GM19372 (cell line): ENCODE measurements at regions not wholly inside any gene's neighbourhood (a gene's known extent, or its start where the extent isn't known, plus 50 kb on each side); places are given as distances from the start of the nearest gene placed in this dataset.
"Not testable (repeated sequence)": the region's sequence is repeated elsewhere in the genome, so short reads cannot be mapped to it uniquely, and the experiment has no call there.

Source experiments
- ATAC-seq: cut with Tn5 transposase; IDR thresholded peaks from one replicate; pipeline ENCODE4 v1.9.1; 2021; ENCODE audit warnings: mild to moderate bottlenecking, low read depth, moderate library complexity; ENCODE audit not compliant: unreplicated experiment

DNA sequence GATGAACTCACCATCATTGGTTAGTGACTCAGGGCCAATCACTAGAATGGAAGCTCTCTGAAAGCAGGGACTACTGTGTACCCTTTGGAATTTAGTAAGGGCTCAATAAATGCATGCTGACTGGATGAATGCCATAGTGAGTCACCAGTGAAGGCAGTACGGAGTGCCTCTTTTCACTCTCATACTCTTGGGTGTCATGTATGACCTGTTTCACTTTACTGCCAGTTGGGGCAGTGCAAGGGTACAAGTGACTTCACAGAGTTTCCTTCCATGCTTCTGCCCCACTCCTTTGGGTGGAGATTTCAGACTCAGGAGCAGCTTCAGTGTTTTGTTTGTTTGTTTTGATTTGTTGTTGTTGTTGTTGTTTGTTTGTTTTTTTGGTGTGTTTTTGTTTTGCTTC, 57.7 kb downstream of the SOX3 start:
- ATAC-seq: no peak

DNA sequence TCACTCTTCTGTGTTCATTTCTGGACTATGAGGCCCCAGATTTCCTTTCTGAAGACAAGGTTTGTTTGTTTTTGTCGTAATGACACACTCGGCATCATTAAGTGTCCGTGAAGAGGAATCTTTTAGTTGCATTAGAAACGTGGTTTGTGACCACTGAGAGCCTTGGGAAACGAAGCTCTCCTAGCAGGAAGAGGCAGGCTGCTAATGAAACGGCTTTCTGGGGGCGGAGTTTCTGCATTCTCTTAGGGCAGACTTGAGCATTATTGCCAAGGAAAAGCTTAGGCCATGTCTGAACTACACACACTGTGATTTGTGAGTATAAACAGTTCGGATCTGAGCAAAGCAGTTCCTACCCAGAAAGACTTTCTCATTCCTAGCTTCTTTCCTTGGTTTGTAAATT, 64.0 kb downstream of the SOX3 start:
- ATAC-seq: no peak

DNA sequence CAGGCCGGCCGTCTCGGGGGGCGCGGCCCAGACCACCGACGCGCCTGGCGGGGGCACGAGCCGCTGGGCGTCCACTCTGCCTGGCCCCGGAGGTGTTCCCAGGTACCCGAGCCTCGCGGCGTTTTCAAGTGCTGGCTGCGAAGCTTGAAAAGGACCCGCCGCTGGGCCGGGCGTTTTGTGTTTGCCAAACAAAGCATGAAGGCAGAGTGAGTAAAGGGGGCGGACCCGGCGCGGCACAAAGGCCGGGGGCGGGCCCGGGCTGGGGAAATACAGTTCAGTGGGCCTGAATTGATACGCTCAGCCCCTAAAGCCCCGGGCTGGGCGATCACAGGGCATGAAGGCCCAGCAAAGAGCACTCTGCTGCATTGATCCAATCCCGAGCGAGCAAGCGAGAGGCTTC, 65.4 kb downstream of the SOX3 start:
- no peak for ATAC-seq

- no peak for ATAC-seq
These were observed 70.5 kb downstream of the SOX3 start for GRCh38 chrX:140434347-140434746.

DNA sequence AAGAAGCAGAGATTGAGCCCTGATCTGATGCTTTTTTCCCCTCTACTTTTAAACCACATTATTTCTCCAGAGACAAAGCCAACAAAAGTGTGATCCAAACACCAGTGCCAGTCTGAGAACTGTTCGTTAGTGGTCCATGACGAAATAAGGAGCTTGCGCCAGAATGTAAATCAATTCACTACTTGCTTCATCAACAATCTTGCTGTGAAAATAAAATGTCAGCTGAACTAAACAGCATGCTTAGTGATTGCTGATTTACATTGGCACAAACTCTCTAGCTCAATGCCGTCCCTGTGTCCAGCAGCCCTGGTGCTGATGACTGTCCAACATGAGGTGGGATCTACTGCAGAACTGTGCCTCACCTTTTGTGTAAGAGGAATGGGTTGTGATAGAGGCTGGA, 71.3 kb downstream of the SOX3 start:
- no peak for ATAC-seq

GRCh38 chrX:140432346-140433175, 72.3 kb downstream of the SOX3 start:
- no peak for ATAC-seq

- no peak for ATAC-seq
These were observed 73.3 kb downstream of the SOX3 start for GRCh38 chrX:140431521-140431920.

DNA sequence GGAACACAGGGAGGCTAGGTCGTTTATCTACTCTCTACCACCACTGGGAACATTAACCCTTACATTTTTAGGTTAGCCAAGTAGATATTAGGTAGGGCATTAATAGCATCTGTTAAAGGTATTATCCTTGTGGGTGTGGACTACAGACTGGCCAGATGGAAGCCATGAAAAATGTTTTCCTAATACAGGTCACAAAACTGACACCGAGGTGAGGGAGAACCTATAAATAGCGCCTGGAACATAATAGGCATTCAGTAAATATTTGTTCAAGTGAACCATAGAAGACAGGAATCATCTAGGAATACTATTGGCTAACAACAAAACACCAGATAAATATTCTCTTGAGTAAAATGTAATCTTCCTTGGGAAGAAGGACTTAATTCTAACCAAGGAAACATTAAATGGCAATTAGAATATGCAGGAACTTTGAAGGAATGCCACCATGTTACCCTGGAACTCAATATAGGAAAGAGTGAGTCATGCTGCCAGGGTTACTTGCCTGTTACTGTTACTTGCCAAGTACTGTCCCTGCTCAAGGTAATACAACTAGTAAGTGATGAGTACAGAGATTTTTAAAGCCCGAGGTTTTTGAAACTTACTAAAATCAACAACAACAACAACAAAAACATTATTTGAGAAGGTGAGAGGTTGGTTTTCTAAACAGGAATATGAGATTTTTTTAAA, 79.0 kb downstream of the SOX3 start:
- ATAC-seq: no peak

GRCh38 chrX:140422501-140422900, 82.4 kb downstream of the SOX3 start:
- no peak for ATAC-seq

DNA sequence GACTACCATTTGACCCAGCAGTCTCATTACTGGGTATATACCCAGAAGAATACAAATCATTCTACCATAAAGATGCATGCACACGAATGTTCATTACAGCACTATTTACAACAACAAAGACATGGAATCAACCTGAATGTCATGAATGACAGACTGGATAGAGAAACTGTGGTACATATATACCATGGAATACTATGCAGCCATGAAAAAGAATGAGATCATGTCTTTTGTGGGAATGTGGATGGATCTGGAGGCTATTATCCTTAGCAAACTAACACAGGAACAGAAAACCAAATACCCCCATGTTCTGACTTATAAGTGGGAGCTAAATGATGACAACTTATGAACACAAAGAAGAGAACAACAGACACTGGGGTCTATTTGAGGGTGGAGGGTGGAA, 102.7 kb downstream of the SOX3 start:
- not testable (repeated sequence) for ATAC-seq

- ATAC-seq: not testable (repeated sequence)
These were observed 108.5 kb downstream of the SOX3 start for GRCh38 chrX:140396326-140396725.

GRCh38 chrX:140393507-140393906, 111.4 kb downstream of the SOX3 start:
- no peak for ATAC-seq

- no peak for ATAC-seq
These were observed 113.6 kb downstream of the SOX3 start for GRCh38 chrX:140391313-140391712.

DNA sequence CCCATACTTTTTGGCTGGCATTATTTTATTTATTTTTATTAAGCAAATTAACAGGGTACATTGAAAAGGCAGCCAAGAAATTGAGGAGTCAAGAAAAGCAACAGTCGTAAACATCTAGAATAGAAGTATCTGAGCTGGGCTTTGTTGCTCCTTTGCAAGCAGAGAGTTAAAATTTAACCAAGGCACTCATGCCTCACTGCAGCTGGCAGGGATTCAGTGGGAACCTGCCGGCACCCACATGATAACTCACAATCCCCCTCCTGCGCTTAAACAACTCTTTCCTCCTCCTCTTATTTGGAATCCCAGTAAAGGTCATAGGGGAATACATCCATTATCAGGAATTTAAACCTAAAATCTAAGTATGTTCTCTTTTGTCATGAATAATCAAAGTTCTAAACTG, 115.5 kb downstream of the SOX3 start:
- ATAC-seq: no peak

DNA sequence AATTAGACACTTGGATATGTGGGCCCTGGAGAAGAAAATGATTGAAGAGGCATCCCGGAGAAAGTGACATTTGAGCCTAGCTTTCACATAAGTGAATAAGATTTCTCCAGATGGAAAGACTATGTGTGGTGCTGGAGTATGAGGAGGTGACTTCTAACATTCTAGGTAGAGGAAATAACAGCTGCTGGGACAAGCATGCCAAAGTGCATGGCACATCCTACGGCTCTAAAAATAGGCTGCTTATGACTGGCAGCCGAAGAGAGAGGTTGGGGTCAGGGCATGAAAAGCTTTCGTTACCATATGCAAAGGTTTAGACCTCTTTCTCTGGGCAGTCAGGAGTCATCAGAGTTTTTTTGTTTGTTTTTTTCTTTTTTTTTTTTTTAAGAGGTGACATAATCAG, 142.0 kb downstream of the SOX3 start:
- no peak for ATAC-seq

GRCh38 chrX:140360924-140361323, 143.9 kb downstream of the SOX3 start:
- ATAC-seq: no peak

DNA sequence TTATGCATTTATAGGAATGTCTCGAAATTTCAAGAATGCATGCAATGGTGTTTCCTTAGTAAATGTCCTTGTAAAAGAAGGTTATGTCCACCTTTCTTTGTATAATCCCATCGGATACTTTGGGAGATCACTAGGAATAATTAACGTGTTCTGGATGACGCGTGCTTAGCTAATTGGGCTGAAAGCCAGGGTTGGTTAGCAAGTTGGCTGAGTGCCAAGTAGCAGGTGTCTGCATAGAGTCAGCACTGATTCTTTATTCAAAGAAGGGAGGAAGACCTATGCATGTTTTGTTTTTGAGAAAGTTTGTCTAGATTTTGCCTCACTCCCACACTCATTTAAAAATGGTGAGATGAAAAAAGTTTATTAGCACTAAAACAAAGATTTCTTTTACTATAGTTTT, 144.6 kb downstream of the SOX3 start:
- ATAC-seq: no peak

- no peak for ATAC-seq
These were observed 148.9 kb downstream of the SOX3 start for GRCh38 chrX:140355922-140356321.

DNA sequence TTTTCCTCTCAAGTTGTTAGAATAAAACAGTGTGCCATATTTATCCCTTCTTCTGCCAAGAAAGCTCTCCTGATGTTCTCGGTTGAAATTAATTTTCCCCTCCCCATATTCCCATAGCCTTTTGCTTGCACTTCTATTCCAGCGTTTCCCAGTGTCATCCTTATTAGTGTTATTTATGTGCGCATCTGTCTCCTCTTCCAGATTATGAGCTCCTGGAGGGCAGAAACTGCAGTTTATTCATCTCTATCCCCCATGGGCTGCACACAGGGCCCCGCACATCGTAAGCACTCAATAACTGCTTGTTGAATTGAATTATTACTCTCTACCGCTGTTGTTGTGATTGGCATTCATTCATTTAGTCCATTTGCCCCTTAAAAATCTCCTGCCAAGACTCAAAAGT, 149.4 kb downstream of the SOX3 start:
- no peak for ATAC-seq

DNA sequence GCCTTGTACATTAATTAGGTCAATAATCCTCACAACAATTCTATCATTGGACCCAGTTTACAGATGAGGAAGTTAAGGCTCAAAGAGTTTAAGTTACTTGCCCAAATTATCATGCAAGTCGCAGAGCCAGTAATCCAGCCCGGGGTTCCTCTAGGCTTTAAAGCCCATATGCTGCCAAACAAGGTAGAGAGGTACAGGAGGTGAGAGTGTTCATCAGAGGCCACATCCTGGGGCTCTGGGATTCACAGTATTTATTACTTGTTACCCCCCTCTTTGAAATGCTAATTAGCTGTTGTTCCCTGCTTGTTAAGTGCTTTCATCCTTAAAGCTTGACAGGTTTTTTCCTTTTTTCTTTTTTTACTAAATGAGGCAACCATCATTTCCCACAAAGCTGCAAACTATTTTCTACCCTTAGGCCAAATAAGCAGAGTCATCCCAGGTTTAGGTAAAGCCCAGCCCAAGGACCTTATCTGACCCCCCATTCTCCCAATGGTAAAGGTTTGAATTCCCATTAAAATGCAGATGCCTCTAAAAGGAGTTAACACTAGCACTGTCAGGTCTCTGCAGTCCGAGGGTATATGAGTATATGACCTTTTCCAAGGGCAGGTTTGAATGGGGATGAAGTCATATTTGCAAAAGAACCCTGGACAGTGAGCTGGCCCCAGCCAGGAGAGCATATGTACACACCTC, 150.3 kb downstream of the SOX3 start:
- no peak for ATAC-seq

DNA sequence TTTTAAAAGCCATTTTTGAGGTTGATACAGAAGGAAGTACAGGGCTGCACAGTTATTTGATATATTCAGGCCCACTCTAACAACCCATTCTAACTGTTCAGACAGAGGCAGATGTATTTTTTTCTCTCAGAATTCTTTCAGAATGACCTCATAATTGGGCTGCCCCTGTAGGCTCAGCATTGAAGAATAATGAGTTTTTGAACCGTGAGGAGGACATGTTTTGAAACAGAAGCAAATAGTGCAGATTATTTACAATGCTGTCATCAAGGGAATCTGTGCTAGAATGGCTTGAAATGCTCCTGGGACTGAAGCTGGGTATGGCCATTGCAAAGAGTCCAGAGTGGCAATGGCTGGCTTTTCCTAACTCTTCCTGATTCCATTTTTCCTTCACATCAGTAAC, 158.1 kb downstream of the SOX3 start:
- ATAC-seq: no peak
